Hepatocyte (in vitro differentiated cells): ENCODE measurements at regions not wholly inside any gene's neighbourhood (a gene's known extent, or its start where the extent isn't known, plus 50 kb on each side); places are given as distances from the start of the nearest gene placed in this dataset.
"Not testable (repeated sequence)": the region's sequence is repeated elsewhere in the genome, so short reads cannot be mapped to it uniquely, and the experiment has no call there.

ENCODE experiments used
- DNase-seq: peaks from one replicate; pipeline ENCODE4 v3.0.0-alpha.2; 2016; ENCODE audit warnings: low spot score
- H2AFZ ChIP-seq: fragments of 200-600 bp; sonication (generic); 2 replicates; pipeline ENCODE4 v1.6.0; 2016; ENCODE audit warnings: antibody characterized with exemption, mild to moderate bottlenecking
- H3K27ac ChIP-seq: fragments of 200-600 bp; sonication (generic); 2 replicates; pipeline ENCODE4 v1.5.1; 2016; ENCODE audit warnings: mild to moderate bottlenecking
- H3K27me3 ChIP-seq: fragments of 200-600 bp; sonication (generic); 2 replicates; pipeline ENCODE4 v1.6.1; 2016
- H3K36me3 ChIP-seq: fragments of 200-600 bp; sonication (generic); replicated peaks from 2 replicates; pipeline ENCODE4 v1.5.1; 2016; ENCODE audit warnings: low read depth; ENCODE audit not compliant: insufficient read depth
- H3K4me1 ChIP-seq: fragments of 200-600 bp; sonication (generic); 2 replicates; pipeline ENCODE4 v1.5.1; 2016; ENCODE audit warnings: mild to moderate bottlenecking, moderate library complexity; ENCODE audit not compliant: insufficient read depth
- H3K4me2 ChIP-seq: fragments of 200-600 bp; sonication (generic); 2 replicates; pipeline ENCODE4 v1.6.0; 2016
- H3K4me3 ChIP-seq: fragments of 200-600 bp; sonication (generic); 2 replicates; pipeline ENCODE4 v1.5.1; 2016; ENCODE audit warnings: mild to moderate bottlenecking
- H3K79me2 ChIP-seq: fragments of 200-600 bp; sonication (generic); 2 replicates; pipeline ENCODE4 v1.6.0; 2017; ENCODE audit warnings: mild to moderate bottlenecking
- H3K9me2 ChIP-seq: fragments of 200-600 bp; sonication (generic); replicated peaks from 2 replicates; pipeline ENCODE4 v1.6.0; 2017; ENCODE audit warnings: mild to moderate bottlenecking; ENCODE audit not compliant: insufficient read depth
- H3K9me3 ChIP-seq: fragments of 200-600 bp; sonication (generic); 2 replicates; pipeline ENCODE4 v1.5.1; 2016; ENCODE audit warnings: low read depth, mild to moderate bottlenecking
- H4K20me1 ChIP-seq: fragments of 200-600 bp; sonication (generic); 2 replicates; pipeline ENCODE4 v1.6.0; 2016; ENCODE audit warnings: mild to moderate bottlenecking; ENCODE audit not compliant: insufficient read depth, poor library complexity, severe bottlenecking
- CTCF ChIP-seq: fragments of 200-600 bp; sonication (generic); IDR thresholded peaks from 2 replicates; pipeline ENCODE4 v1.5.1; 2016; ENCODE audit warnings: antibody characterized with exemption, mild to moderate bottlenecking; ENCODE audit not compliant: poor library complexity
- EZH2 ChIP-seq: fragments of 200-600 bp; sonication (generic); IDR thresholded peaks from 2 replicates; pipeline ENCODE4 v1.6.1; 2016; ENCODE audit warnings: antibody characterized with exemption, mild to moderate bottlenecking, borderline replicate concordance
- EZH2phosphoT487 ChIP-seq: fragments of 200-600 bp; sonication (generic); IDR thresholded peaks from one replicate; pipeline ENCODE4 v1.6.1; 2018; ENCODE audit warnings: antibody characterized with exemption, mild to moderate bottlenecking, low read depth, moderate library complexity; ENCODE audit not compliant: unreplicated experiment, severe bottlenecking
- WGBS: methylation state at CpG from one replicate; pipeline ENCODE4 v1.1.6; 2016; ENCODE audit warnings: low lambda C conversion rate; ENCODE audit errors: missing lambda C conversion rate; 5-methylcytosine and 5-hydroxymethylcytosine counted together

GRCh38 chrX:128000033-128000432, 52.2 kb downstream of the ACTRT1 start:
- WGBS = 88% methylated on average over 6 of the region's 6 CpGs

GRCh38 chrX:127963696-127964095, 88.5 kb downstream of the ACTRT1 start:
- Histone ChIP-seq H4K20me1 (no peaks in the 10 kb centered on the region), H3K4me3 (no peak overlapping the region), H3K4me1 (no peaks in the 10 kb centered on the region), H3K36me3 (no peaks in the 10 kb centered on the region), H3K79me2 (no peaks in the 10 kb centered on the region), H3K9me3 (no peaks in the 10 kb centered on the region), H3K4me2 (no peak overlapping the region), H2AFZ (no peak overlapping the region), H3K27me3 (no peaks in the 10 kb centered on the region), H3K9me2 (no peaks in the 10 kb centered on the region), H3K27ac (no peak overlapping the region)
- TF ChIP-seq EZH2 = no peak
- no peak for TF ChIP-seq CTCF
- TF ChIP-seq EZH2phosphoT487 = no peak
- 85% methylated on average over 1 of the region's 1 CpG for WGBS
- DNase-seq = no peak

More at GRCh38 chrX:128000033-128000432, 52.2 kb downstream of the ACTRT1 start:
- not testable (repeated sequence) for DNase-seq, H3K27me3 ChIP-seq, H3K9me2 ChIP-seq, H3K4me2 ChIP-seq, H3K4me3 ChIP-seq, H3K36me3 ChIP-seq, H4K20me1 ChIP-seq, H3K27ac ChIP-seq, H3K9me3 ChIP-seq, H2AFZ ChIP-seq, H3K79me2 ChIP-seq, H3K4me1 ChIP-seq

GRCh38 chrX:127947450-127947849, 104.8 kb downstream of the ACTRT1 start:
- TF ChIP-seq EZH2 = no peak
- TF ChIP-seq CTCF = no peak
- TF ChIP-seq EZH2phosphoT487 = no peak
- H4K20me1 ChIP-seq = no peaks in the 10 kb centered on the region
- no peak overlapping the region for H3K4me2 ChIP-seq
- H3K36me3 ChIP-seq = no peaks in the 10 kb centered on the region
- H3K9me2 ChIP-seq = no peaks in the 10 kb centered on the region
- no peaks in the 10 kb centered on the region for H3K79me2 ChIP-seq
- H3K27ac ChIP-seq = no peak overlapping the region
- 70% methylated on average over 2 of the region's 2 CpGs for WGBS
- H3K4me3 ChIP-seq = no peak overlapping the region
- no peaks in the 10 kb centered on the region for H3K4me1 ChIP-seq
- H3K9me3 ChIP-seq = no peaks in the 10 kb centered on the region
- no peak for DNase-seq
- H2AFZ ChIP-seq = no peak overlapping the region
- H3K27me3 ChIP-seq = no peaks in the 10 kb centered on the region

GRCh38 chrX:127943571-127943970, 108.6 kb downstream of the ACTRT1 start:
- no peaks in the 10 kb centered on the region for H3K27me3 ChIP-seq
- no peak overlapping the region for H2AFZ ChIP-seq
- no peaks in the 10 kb centered on the region for H4K20me1 ChIP-seq
- no peak overlapping the region for H3K27ac ChIP-seq
- H3K79me2 ChIP-seq = no peaks in the 10 kb centered on the region
- H3K4me1 ChIP-seq = no peaks in the 10 kb centered on the region
- no peaks in the 10 kb centered on the region for H3K9me2 ChIP-seq
- no peak for DNase-seq
- TF ChIP-seq EZH2phosphoT487 = no peak
- no peak for TF ChIP-seq CTCF
- no peak for TF ChIP-seq EZH2
- H3K9me3 ChIP-seq = no peaks in the 10 kb centered on the region
- 21% methylated on average over 1 of the region's 1 CpG for WGBS
- no peaks in the 10 kb centered on the region for H3K36me3 ChIP-seq
- no peak overlapping the region for H3K4me3 ChIP-seq
- no peak overlapping the region for H3K4me2 ChIP-seq
